Urothelium cell line (cell line): ENCODE measurements at regions not wholly inside any gene's neighbourhood (a gene's known extent, or its start where the extent isn't known, plus 50 kb on each side); places are given as distances from the start of the nearest gene placed in this dataset.

ENCODE experiments used
- DNase-seq: peaks from one replicate; pipeline ENCODE4 v3.0.0; 2011; ENCODE audit warnings: low spot score, mixed read lengths
- FAIRE-seq: peaks from 2 replicates; lab custom pipeline; 2011; peaks lifted over from hg19 to GRCh38; lab: Jason Lieb, UNC

DNA sequence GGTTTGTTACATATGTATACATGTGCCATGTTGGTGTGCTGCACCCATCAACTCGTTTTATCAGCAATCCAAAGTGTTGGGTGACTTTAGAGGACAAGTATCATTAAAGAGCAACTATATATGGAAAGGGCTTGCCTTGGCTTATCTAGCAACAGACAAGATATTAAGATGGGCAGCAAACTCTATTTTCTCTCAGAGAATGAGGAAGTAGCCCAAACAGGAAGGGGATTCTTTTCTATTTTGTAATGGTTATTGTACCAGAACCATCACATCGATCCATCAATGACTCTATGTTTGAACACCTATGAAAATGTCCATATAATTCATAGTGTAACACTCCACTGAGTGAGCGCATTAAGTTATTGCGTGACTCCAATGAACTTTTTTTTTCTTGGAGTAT, 260.1 kb upstream of the SLC24A2 start:
- DNase-seq (no peak), FAIRE-seq (no peak)

DNA sequence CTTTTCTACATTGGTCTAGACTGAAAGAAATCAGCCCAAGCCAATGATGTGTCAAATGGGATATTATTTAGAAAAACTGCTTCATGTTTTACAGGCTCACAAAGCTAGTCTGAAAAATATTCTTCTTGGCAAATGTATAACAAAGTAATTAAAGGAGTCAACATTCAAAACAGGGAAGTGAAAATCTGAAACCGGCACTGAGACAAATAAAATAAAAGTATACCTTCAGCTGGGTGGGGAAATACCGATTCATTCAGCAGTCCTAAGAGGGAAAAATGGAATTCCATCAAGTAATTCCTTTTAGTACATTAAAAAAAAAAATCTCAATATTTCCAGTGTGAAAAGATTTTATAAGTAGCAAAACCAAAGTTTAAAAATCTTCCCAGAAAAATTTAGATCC, 259.6 kb upstream of the SLC24A2 start:
- FAIRE-seq (no peak), DNase-seq (no peak)

DNA sequence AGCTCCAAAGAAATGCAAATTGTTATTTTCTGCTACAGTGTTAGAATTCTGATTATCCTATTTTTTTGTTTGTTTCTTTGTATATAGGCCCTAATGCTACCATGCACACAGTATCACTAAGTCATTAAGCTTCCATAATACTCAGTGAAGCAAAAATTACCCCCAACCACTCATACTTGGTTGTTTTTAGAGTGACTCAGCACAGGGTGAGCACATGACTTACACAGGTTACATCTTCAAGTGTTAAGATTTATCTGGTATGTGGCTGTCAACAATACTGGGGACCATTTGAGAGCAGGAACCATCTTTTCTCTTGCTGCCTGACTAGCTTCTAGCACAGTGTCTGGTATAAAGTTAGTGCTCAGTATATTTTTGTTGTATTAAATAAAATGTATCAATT, 255.8 kb upstream of the SLC24A2 start:
- DNase-seq (no peak), FAIRE-seq (no peak)

GRCh38 chr9:20043461-20043860, 254.6 kb upstream of the SLC24A2 start:
- FAIRE-seq, result no peak
- DNase-seq, result no peak

DNA sequence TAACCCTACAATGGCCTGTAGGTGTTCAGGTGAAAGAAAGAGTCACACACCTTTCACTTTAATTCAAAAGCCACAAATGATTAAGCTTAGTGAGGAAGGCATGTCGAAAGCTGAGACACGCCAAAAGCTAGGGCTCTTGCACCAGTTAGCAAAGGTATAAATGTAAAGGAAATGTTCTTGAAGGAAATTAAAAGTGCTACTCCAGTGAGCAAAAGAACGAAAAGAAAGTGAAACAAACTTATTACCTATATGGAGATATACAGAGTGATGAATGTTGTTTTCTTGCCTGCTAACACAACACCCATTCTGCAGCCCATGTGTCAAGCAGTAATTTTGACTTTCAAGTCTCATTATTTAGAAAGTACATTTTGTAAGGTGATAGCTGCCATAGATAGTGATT, 254.2 kb upstream of the SLC24A2 start:
- no peak for FAIRE-seq
- DNase-seq, result no peak

- FAIRE-seq, result no peak
- no peak for DNase-seq
Measured at GRCh38 chr9:20042128-20042711, 253.4 kb upstream of the SLC24A2 start.

- no peak for FAIRE-seq
Measured at GRCh38 chr9:20041697-20042081, 252.9 kb upstream of the SLC24A2 start.

GRCh38 chr9:20040991-20041696, 252.3 kb upstream of the SLC24A2 start:
- no peak for FAIRE-seq
- no peak for DNase-seq

More at GRCh38 chr9:20041697-20042081, 252.9 kb upstream of the SLC24A2 start:
- no peak for DNase-seq

DNA sequence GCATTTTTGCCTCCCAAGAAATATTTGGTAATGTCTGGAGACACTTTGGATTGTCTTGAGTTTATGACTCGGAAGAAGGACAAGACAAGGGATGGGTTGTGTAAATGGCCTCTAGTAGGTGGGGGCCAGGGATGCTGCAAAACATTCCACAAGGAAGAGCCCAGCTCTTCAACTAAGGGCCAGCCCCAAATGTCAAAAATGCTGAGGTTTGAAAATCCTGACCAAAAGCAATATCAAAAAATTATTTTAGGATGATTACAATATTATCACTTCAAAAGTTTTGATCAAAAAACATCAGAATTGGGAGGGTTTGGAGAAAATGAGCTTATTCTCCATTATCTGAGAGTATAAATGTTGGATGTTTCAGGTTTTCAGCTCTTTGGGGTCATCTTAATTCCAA, 248.9 kb upstream of the SLC24A2 start:
- no peak for DNase-seq
- no peak for FAIRE-seq

DNA sequence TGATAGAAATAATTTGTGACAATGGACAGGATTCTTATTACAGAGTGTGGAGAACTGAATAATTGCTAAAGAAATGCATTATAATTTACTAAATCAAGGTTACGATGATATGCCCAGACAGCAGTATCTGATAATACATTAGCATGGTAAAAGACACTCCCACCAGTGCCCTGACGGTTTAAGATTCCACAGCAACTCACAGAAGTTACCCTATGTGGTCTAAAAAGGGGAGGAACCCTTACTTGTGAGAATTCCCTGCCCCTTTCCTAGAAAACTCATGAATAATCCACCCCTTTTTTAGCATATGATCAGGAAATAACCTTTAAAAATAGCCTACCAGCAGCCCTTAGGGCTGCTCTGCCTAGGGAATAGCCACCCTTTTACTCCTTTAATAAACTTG, 244.7 kb upstream of the SLC24A2 start:
- FAIRE-seq, result no peak

GRCh38 chr9:20032413-20033006, 243.7 kb upstream of the SLC24A2 start:
- FAIRE-seq (no peak), DNase-seq (no peak)

More for the DNA sequence above, 244.7 kb upstream of the SLC24A2 start:
- DNase-seq, result no peak

- FAIRE-seq, result no peak
Measured at GRCh38 chr9:20031836-20032235, 243.0 kb upstream of the SLC24A2 start.

GRCh38 chr9:20030671-20031070, 241.8 kb upstream of the SLC24A2 start:
- no peak for DNase-seq
- FAIRE-seq, result no peak

More at GRCh38 chr9:20031836-20032235, 243.0 kb upstream of the SLC24A2 start:
- no peak for DNase-seq

GRCh38 chr9:20030221-20030620, 241.4 kb upstream of the SLC24A2 start:
- FAIRE-seq (no peak), DNase-seq (no peak)

DNA sequence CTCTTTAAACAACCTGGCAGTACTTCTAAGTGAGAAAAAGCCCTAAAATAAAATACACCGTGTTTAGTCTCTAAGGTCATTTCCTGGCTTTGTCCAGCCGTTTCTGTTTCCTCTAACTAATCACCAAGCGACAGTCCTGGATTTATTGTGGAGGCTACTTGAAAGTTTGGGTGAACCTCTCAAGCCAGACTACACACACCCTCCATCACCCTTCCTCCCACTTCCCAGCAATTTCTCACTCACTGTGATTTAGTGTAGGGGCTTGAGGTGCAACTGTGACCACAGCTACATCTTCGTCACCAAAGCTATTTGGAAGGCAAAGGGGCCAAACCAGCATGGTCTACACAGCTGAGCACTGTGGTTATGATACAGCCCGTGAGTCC, 240.0 kb upstream of the SLC24A2 start:
- DNase-seq, result no peak
- no peak for FAIRE-seq

- FAIRE-seq, result no peak
- no peak for DNase-seq
Measured at GRCh38 chr9:20028192-20028848, 239.5 kb upstream of the SLC24A2 start.

DNA sequence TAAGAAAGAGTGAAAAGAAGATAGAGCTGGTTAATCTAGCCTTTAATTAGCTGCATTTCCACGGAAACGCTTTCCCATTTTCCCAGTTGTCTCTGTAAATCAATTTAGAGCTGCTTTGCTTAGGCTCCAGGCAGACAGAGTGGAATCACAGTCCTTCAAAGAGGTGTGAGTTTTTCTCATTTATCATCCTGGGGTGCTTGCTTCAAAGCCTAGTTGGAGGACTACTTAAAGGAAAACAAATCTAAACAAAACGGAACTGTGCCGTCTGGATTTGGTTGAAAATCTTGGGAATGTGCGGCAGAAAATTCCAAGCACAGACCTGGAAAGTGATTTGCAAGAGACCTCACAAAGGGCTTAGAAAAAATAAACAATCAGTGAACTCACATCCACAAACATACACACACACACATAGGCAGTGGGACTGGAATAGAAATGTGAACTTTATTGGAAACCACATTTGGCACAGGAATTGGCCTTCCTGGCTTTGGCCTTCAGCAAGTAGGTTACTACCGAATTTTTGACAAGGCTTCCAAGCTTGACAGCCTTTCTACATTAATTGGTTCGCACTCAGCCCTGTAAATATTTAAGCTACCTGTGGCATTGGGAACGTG, 235.2 kb upstream of the SLC24A2 start:
- no peak for DNase-seq
- no peak for FAIRE-seq

DNA sequence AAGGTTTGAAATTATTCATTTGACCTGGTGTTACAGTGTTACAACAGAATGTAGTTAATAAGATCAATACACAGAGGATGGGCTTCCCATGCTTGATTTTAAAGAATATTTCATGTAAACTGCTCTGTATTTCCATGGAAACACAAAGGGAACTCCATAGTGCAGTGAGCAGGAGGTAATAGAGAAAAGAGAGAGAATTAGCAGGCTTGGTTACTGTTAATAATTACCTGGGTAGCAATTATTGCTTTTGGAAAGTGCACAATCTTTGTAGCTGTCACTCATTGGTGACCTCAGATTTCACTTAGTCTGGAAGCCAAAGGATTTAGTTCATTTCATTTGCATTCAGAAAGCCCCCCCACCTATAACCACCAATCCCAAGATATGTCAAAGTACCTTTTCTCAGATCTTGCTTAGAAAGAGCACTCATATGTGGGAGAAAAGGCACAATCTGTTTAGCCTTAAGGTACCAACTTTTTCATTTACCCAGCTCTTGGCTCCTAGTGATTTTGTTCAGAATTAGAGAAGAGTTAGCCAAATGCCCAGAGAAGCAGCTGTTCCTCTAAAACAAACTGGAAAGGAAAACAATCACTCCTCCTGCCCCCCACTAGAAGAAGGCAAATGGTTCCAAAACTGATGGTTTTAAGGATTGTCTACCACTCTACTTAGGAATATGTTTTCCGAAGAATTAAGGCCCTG, 234.5 kb upstream of the SLC24A2 start:
- no peak for FAIRE-seq
- DNase-seq, result no peak

GRCh38 chr9:20022410-20022809, 233.6 kb upstream of the SLC24A2 start:
- no peak for DNase-seq
- FAIRE-seq, result no peak

DNA sequence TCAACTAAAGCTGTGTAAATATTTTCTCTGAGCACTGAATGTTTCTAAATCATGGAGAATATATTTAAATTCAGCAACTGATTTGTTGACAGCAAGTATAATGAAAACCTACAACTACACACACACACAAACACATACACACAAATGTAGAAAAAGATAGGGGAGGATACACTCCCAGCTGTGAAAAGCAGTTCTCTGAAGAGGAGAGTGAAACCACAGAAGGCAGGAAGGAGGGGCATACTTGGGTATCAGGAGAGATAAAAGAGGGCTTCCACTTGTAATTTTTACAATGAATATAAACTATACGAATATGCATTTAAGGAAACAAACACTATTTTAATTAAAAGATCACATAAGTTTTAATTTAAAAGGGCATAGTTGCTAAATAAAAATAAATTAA, 227.8 kb upstream of the SLC24A2 start:
- no peak for FAIRE-seq
- DNase-seq, result no peak

DNA sequence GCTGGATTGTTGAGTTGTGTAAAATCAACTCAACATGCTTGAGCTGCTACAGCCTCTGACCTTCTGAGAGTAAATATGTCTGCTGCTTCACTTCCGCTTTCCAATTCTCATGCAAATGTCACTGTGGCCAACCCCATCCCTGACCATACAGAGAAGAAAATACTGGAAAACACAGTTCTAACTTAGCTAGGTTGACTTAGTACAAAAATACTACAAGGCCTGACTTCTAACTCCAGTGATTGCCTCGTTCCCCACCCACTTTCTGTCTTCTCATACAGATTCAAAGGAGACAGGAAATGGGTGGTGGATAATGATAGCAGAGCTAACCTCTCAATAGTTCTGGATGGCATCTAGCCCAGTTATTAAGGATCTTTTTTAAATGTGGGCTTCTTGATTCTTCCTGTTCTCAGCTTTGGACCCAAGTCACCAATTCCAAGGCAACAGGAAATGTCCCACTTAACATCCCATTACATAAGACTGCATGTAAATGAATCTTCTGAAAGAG, 226.6 kb upstream of the SLC24A2 start:
- FAIRE-seq, result no peak
- DNase-seq, result no peak
